Activated T-helper 1 cell treated with anti-CD3 and anti-CD28 coated beads, Interleukin-2, amount 50 U/mL, for 16 hours (primary cell): ENCODE measurements at regions not wholly inside any gene's neighbourhood (a gene's known extent, or its start where the extent isn't known, plus 50 kb on each side); places are given as distances from the start of the nearest gene placed in this dataset.

Source experiments
- DNase-seq, 2 donors: peaks; one replicate each; pipeline ENCODE4 v3.0.0-alpha.2; 2020; ENCODE audit warnings: low read depth in 1 of 2, low spot score in 1 of 2

DNA sequence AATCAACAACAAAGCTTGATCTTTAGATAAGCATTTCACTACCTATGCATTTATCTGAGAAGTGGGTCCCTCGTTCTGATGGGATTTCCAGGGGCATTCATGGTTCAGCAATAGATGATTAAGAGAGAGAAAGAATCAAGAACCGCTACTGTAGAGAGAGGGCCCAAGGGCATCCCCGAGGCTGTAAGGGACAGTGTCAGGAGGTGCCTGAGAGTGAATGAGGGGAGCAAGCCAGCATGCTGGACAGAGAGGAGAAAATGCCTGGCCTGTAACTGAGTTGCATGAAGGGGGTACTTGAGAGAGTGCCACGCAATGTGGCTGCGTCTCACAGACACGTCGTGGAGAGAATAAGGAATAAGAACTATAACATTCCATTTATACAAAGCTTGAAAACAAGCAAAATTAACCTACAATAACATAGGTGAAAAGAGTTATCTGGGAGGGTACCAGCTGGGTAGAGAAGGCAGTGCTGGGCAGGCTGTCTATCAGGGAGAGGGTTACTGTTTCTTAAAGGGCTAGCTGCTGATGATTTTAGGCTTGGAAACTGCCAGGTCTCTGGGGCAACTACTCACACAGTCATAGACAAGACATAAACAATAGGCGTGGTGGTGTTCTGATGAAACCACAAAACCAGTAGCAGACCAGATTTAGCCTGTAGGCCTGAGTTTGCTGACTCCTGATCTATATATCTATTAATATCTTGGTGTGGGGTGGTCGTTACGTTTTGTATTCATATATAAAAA lies 374.6 kb upstream of the CFAP20DC start:
- DNase-seq: no peak

GRCh38 chr3:59423707-59424106 lies 373.9 kb upstream of the CFAP20DC start:
- no peak for DNase-seq

- no peak for DNase-seq
These were observed 372.5 kb upstream of the CFAP20DC start for GRCh38 chr3:59422312-59422711.

DNA sequence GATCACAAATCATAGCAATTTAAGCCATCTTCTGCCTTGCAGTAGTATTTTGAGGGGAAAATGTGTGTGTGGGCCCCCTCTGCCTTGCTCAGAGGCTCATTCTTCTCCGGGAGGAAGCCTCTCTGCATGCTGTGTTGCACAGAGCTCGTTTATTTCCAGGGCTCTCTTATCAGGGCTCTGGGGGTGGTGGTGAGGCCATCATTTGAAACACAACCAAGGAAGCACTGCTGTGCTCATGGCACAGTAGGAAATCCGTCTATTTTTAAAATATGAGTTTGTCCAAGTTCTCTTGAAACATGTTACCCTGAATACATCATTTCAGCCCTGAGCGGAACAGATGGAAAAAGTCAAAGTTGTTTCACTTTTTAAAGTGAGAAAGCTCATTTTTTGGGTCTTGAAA lies 369.0 kb upstream of the CFAP20DC start:
- no peak for DNase-seq

DNA sequence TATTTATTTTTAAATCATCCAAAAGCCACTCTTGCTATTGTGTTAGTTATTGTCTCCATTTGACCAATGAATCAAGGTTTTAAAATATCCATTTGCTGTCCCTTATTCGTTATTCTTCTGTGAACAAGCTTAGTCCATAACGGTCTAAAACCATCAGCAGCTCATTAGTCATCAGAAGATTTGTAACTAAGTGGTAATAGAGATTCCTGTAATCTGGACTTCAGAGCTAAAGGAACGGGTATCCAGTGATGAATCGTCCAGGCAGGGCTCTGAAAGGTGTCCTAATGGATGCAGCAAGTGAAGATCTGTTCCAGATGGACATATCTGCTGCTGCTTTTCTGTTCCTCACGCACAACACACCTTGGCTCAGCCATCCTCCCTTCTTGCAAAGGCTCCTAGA lies 362.7 kb upstream of the CFAP20DC start:
- no peak for DNase-seq

- DNase-seq: no peak
These were observed 361.9 kb upstream of the CFAP20DC start for GRCh38 chr3:59411694-59412093.

DNA sequence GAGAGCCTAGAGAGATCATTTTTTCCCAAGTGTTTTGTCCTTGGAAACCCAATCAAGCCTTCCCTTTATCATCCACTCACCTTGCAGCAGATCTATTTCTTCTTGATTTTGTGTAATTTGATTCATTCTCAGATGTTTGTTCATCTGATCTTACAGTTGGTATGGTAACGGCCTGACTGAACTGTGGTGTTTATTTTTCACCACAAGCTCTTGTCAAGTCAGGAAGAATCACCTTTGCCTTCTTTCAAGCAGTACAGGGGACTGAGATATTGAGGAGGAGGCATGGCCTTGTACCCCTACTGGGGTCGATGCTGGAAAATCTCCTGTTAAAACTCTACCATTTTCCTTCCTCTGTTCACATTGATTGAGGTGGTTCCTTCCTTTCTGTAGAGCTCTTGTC lies 361.4 kb upstream of the CFAP20DC start:
- no peak for DNase-seq

GRCh38 chr3:59408047-59408624 lies 358.3 kb upstream of the CFAP20DC start:
- DNase-seq: no peak

DNA sequence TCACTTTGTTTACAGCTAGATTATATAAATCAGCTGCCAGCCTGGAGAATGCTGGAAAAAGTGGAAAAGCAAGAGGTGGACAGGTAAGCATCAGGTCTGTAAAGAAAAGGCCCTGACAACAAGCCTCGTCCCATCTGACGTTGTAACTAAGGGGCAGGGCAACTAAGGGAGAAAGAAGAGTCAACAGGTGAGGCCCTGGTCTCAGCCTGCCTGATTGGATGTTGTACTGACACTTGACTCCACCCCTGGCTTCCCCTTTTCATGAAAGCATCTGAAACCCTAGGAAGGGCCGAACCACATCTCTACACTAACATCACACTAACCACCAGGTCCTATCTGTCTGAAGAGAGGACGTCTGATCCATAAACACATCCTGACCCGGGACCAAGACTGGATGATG lies 357.6 kb upstream of the CFAP20DC start:
- DNase-seq: no peak

GRCh38 chr3:59406943-59407342 lies 357.1 kb upstream of the CFAP20DC start:
- DNase-seq: no peak

- DNase-seq: no peak
These were observed 355.0 kb upstream of the CFAP20DC start for GRCh38 chr3:59404851-59405250.

DNA sequence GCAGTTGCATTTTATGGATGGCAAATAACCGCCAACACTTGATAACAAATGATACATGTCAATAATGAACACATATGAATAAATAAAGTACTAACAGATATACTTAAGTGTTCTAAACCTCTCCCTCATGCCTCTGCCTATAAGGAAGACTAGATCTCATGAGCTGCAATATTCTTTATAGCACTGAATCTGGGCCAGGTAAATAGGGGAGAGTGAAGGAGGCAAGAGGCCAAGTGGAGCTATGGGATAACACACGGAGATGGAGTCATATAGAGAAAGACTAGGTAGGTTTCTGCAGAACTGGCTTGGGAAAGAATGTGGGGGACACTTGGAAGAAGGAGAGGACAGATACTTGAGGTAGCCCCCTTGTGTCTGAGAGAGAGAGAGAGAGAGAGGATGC lies 354.2 kb upstream of the CFAP20DC start:
- no peak for DNase-seq

DNA sequence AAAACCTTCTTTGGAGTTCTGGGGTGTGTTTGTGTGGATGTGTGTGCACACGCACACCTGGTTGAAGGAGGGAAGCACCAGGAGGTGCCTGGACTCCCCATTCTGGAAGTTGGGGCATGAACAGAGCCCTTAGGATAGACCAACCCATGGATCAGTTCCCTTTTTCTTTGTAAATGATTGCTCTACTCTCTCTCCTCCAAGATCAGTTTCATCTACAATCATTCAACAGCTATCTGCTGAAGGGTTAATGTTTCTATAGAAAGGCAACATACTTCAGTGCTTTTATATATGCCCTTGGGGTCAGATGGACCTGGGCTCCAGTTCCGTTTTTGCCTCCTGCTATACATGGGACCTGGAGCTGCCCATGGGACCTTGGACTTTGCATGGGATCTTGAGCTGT lies 352.1 kb upstream of the CFAP20DC start:
- DNase-seq: no peak

- DNase-seq: no peak
These were observed 342.3 kb upstream of the CFAP20DC start for GRCh38 chr3:59392116-59392515.

GRCh38 chr3:59391131-59391530 lies 341.3 kb upstream of the CFAP20DC start:
- no peak for DNase-seq

- DNase-seq: no peak
These were observed 338.9 kb upstream of the CFAP20DC start for GRCh38 chr3:59388555-59389270.

- DNase-seq: no peak
These were observed 336.3 kb upstream of the CFAP20DC start for GRCh38 chr3:59386165-59386564.

DNA sequence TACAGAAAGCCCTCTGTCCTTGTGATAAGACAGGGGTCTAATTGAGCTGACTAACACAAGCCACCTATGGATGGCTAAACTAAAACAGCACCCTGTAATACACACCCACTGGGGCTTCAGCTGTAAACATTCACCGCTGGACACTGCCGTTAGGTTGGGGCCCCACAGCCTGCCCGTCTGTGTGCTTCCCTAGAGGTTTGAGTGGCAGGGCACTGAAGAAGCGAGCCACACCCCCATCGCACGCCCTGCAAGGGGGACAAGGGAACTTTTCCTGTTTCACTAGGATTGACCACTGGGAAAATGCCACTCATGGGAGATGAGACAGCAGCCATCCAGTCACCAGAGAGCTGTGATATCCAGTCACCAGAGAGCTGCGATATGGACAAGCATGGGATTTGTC lies 335.7 kb upstream of the CFAP20DC start:
- DNase-seq: no peak

- no peak for DNase-seq
These were observed 331.5 kb upstream of the CFAP20DC start for GRCh38 chr3:59381282-59381681.

DNA sequence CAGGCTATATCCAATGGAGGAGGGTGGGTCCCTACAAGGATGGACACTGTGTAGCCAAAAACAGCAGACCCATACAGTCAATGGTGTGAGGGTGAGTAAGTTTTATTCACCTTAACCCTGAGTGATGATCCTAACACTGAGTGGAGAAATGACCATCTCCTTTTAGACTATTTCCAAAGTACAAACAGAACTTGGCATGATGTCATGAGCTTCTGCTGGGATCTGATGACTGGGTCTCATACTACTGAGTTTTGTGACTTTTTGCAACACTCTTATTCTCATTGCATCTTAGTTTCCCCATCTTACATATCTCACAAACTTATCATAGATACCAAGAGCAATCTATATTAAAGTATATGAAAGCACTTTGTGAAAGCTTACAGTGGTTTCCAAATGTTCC lies 330.3 kb upstream of the CFAP20DC start:
- no peak for DNase-seq

- no peak for DNase-seq
These were observed 325.0 kb upstream of the CFAP20DC start for GRCh38 chr3:59374818-59375211.

GRCh38 chr3:59374091-59374817 lies 324.4 kb upstream of the CFAP20DC start:
- no peak for DNase-seq
